WI38 (cell line): ENCODE measurements at regions not wholly inside any gene's neighbourhood (a gene's known extent, or its start where the extent isn't known, plus 50 kb on each side); places are given as distances from the start of the nearest gene placed in this dataset.

Experiments
- H3K4me3 ChIP-seq: 2 replicates; pipeline ENCODE4 v1.5.1; 2011; ENCODE audit warnings: low read depth, mild to moderate bottlenecking, control low read depth, low read length
- TF ChIP-seq, protein P1 (sequence below): IDR thresholded peaks from 2 replicates; pipeline ENCODE4 v1.5.1; 2012; ENCODE audit warnings: low read depth, mild to moderate bottlenecking, control low read depth, low read length

DNA sequence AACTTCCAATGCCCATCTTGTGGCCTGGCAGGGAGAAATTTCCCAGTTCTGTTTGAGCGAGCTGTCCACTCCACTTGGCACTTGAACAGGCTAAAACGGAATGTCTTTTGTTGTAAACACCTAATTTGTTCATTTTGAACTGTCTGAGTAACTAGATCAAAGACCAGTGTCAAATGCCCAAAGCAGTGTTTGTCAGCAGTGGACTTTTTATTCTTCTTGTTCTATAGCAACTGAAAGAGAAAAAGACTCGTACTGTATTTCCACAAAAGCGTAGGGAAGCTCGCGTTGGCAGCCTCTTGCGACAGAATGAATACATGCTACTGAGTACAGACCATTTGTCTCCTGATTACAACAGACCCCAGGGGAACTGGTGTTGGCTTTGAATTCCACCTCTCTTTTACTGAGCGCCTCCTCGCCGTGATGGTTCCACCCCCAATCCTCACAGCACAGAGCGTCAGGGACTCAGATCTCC, 601.8 kb upstream of the ZNF608 start:
- no peak overlapping the region for H3K4me3 ChIP-seq
- TF ChIP-seq, protein P1, sequence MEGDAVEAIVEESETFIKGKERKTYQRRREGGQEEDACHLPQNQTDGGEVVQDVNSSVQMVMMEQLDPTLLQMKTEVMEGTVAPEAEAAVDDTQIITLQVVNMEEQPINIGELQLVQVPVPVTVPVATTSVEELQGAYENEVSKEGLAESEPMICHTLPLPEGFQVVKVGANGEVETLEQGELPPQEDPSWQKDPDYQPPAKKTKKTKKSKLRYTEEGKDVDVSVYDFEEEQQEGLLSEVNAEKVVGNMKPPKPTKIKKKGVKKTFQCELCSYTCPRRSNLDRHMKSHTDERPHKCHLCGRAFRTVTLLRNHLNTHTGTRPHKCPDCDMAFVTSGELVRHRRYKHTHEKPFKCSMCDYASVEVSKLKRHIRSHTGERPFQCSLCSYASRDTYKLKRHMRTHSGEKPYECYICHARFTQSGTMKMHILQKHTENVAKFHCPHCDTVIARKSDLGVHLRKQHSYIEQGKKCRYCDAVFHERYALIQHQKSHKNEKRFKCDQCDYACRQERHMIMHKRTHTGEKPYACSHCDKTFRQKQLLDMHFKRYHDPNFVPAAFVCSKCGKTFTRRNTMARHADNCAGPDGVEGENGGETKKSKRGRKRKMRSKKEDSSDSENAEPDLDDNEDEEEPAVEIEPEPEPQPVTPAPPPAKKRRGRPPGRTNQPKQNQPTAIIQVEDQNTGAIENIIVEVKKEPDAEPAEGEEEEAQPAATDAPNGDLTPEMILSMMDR: no peak

DNA sequence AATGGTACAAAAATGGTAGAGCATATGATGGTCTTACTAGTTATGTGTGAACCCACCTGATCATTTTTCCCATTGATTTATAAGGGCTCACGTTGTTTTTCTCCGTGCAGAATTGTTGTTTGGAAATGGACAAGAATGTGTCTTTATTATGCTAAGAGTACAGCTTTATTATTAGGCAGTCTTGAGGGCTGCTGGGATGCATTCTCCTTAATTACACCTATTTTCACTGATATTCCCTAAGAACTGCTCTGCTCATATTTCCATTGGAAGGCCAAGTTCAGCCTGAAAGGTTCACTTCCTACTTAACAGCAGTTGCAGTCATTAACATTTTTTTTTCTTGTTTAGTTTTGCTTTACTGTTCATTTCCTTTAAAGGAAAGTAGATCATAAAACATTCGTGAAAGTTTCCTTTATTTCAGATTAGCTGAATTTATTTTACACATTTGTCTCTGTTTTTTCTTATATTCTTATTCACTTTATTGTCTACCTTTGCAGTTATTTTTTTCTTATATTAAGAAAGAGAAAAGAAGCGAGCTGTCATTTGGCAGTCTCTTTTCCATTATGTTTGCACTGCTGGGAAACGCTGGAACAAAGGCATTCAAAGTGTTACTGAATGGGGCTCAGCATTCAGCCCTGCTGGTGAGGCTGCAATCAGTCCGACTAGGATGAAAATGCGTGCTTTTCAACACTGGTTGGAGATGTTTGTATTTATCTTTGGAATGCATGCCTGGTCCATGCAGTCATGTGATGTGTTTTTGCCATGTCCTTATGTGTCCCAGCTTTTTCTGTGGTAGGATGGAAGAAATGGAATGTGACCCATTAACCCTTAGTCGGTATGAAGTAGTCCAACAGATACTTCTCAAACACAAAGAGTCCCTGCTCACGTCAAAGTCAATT, 602.7 kb upstream of the ZNF608 start:
- no peak overlapping the region for H3K4me3 ChIP-seq
- TF ChIP-seq, protein P1: no peak

DNA sequence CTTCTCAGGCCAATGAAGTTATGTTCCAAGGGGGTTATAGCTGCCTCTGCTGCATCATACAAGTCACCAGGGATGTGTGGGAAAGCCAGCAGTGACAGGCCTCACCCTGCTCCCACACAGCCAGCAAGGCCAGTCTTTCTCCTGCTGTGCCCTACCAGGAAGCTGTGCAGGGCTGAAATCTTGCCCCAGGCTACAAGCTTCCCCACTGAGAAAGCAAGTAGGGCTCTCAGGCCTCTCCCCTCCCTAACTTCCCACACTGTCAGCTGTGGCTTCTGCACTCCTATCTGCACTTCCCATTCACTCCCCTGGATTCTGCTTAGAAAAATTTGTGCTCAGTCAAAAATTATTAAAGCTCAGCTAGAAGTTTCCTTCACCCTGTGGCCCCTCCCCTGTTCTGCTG, 611.2 kb upstream of the ZNF608 start:
- H3K4me3 ChIP-seq: no peak overlapping the region
- TF ChIP-seq, protein P1: no peak

DNA sequence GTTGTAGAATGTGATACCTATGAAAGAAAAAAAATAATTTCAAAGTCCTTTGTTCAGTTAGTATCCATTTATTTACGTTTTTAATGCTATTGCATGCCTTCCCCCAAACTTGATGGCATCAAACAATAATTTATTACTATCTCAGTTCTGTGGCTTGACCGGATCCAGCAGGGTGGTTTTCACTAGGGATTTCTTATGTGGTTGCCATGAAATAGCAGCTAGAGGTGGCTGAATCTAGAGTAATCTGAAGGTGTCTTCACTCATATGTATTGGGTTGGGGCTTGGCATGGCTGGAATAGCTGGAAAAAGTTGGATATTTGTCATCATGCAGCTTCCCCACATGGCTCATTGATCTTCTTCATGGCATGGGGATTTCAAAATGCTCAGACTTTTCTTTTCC, 619.3 kb upstream of the ZNF608 start:
- TF ChIP-seq, protein P1: no peak
- no peak overlapping the region for H3K4me3 ChIP-seq

DNA sequence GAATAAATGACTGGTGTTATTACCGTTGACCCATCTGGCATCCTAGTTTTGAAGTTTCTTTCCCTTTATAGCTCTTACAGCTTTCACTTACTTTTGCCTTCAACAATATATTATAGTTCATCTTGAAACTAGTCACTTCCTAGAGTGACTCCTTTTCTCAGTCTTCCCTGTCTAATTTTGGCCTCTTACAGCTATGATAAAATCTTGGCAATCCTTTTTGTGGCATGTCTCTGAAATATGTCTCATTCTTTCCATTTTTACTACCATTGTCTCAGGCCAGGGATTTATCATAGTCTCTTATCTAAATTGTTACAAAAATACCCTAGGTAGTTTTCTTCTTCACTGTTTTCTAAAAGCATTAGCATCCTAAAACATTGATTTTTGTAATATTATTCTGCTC, 621.3 kb upstream of the ZNF608 start:
- no peak overlapping the region for H3K4me3 ChIP-seq
- TF ChIP-seq, protein P1: no peak

DNA sequence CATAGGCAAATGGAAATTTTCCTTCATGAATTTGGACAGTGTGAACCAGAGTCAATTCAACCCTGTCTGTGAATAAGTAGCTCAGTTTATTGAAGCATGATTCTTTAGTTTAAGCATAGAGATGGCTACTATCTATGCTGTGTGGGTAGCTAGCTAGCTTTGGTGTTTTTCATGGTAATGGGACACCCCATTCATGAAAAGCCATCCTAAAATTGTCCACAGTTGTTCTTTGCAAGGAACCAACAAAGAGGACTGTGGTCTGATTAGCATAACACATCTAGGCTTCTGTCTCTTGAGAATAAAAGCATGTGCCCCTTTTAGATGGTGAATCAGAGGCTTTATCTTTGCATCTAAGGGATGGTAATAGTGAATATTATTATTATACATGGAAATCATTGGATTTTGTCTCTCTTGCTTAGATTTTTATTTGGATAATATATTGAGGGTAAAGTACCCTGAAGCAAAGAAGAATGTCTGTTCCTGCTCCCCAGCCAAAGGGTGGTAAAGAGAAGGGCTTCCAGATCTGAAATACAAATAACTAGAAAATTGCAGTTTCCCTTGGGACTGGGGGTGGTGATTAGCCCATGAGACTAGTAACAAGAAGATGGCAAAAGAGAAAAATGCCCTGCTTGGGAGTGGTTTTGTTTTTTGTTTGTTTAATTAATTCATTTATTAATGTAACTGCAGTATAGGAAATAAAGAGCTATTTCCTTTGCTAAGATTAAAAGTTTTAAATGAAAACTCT, 624.2 kb upstream of the ZNF608 start:
- TF ChIP-seq, protein P1: no peak
- no peak overlapping the region for H3K4me3 ChIP-seq
